WI38 (cell line): ENCODE measurements at regions not wholly inside any gene's neighbourhood (a gene's known extent, or its start where the extent isn't known, plus 50 kb on each side); places are given as distances from the start of the nearest gene placed in this dataset.

Source experiments
- H3K4me3 ChIP-seq: 2 replicates; pipeline ENCODE4 v1.5.1; 2011; ENCODE audit warnings: low read depth, mild to moderate bottlenecking, control low read depth, low read length
- CTCF ChIP-seq: IDR thresholded peaks from 2 replicates; pipeline ENCODE4 v1.5.1; 2012; ENCODE audit warnings: low read depth, mild to moderate bottlenecking, control low read depth, low read length

GRCh38 chr17:77449908-77450741 is 309.4 kb downstream of the SEC14L1 start:
- peak overlapping the region; percentile 57 for H3K4me3 ChIP-seq
- no peak for TF ChIP-seq CTCF

- peak overlapping the region; percentile 57 for H3K4me3 ChIP-seq
- no peak for TF ChIP-seq CTCF
Measured at GRCh38 chr17:77450742-77451244, 310.0 kb downstream of the SEC14L1 start.

- TF ChIP-seq CTCF, result no peak
- peak overlapping the region; percentile 57 for H3K4me3 ChIP-seq
Measured at GRCh38 chr17:77451245-77451893, 310.6 kb downstream of the SEC14L1 start.

- peak overlapping the region; percentile 57 for H3K4me3 ChIP-seq
- TF ChIP-seq CTCF, result no peak
Measured at GRCh38 chr17:77451894-77452852, 311.4 kb downstream of the SEC14L1 start.

GRCh38 chr17:77453613-77454241 is 313.0 kb downstream of the SEC14L1 start:
- TF ChIP-seq CTCF, result no peak
- H3K4me3 ChIP-seq, result no peak overlapping the region

- TF ChIP-seq CTCF, result no peak
Measured at GRCh38 chr17:77454242-77455095, 313.7 kb downstream of the SEC14L1 start.

More at GRCh38 chr17:77454242-77455095, 313.7 kb downstream of the SEC14L1 start:
- no peak overlapping the region for H3K4me3 ChIP-seq
